PC-9 (cell line): ENCODE measurements at regions not wholly inside any gene's neighbourhood (a gene's known extent, or its start where the extent isn't known, plus 50 kb on each side); places are given as distances from the start of the nearest gene placed in this dataset.

Source experiments
- EZH2 ChIP-seq: fragments of 200-600 bp; sonication (generic); IDR thresholded peaks from 2 replicates; pipeline ENCODE4 v1.8.0; 2017; ENCODE audit warnings: antibody characterized with exemption, low read depth
- TF ChIP-seq, protein P1 (sequence below): fragments of 200-600 bp; sonication (generic); conservative IDR thresholded peaks from 2 replicates; pipeline ENCODE4 v1.6.1; 2017; ENCODE audit warnings: mixed run types, antibody characterized with exemption, mild to moderate bottlenecking, moderate library complexity

DNA sequence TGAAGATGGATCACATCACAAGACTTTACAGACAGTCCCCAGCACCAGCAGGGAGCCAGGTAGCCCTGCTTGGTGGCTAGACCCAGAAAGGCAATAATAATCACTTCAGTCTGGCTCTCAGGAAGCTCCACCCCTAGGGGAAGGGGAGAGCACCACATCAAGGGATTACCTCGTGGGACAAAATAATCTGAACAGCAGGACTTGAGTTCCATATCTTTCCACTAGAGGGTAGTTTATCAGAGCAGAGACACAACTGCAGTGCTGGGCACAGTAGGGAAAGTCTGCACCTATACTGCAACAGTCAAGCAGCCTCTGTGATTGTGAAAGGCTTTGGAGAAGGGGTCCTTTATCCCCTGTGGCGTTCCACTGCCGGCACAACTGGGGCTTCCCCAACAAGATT lies 547.0 kb upstream of the POU3F4 start:
- TF ChIP-seq, protein P1, sequence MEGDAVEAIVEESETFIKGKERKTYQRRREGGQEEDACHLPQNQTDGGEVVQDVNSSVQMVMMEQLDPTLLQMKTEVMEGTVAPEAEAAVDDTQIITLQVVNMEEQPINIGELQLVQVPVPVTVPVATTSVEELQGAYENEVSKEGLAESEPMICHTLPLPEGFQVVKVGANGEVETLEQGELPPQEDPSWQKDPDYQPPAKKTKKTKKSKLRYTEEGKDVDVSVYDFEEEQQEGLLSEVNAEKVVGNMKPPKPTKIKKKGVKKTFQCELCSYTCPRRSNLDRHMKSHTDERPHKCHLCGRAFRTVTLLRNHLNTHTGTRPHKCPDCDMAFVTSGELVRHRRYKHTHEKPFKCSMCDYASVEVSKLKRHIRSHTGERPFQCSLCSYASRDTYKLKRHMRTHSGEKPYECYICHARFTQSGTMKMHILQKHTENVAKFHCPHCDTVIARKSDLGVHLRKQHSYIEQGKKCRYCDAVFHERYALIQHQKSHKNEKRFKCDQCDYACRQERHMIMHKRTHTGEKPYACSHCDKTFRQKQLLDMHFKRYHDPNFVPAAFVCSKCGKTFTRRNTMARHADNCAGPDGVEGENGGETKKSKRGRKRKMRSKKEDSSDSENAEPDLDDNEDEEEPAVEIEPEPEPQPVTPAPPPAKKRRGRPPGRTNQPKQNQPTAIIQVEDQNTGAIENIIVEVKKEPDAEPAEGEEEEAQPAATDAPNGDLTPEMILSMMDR: no peak
- TF ChIP-seq EZH2: no peak
